LNCAP (cell line): ENCODE measurements at regions not wholly inside any gene's neighbourhood (a gene's known extent, or its start where the extent isn't known, plus 50 kb on each side); places are given as distances from the start of the nearest gene placed in this dataset.

Experiments
- CTCF ChIP-seq: fragments of 450-650 bp; IDR thresholded peaks from 2 replicates; pipeline ENCODE4 v1.5.1; 2017; ENCODE audit warnings: mild to moderate bottlenecking

GRCh38 chr6:22062807-22063408 is 233.9 kb downstream of the PRL start:
- no peak for TF ChIP-seq CTCF

GRCh38 chr6:22064558-22064957 is 232.3 kb downstream of the PRL start:
- no peak for TF ChIP-seq CTCF

- no peak for TF ChIP-seq CTCF
Observed at GRCh38 chr6:22067122-22067521, 229.7 kb downstream of the PRL start.

- no peak for TF ChIP-seq CTCF
Observed at GRCh38 chr6:22067671-22068070, 229.2 kb downstream of the PRL start.

- TF ChIP-seq CTCF, result no peak
Observed at GRCh38 chr6:22068561-22069305, 228.1 kb downstream of the PRL start.

DNA sequence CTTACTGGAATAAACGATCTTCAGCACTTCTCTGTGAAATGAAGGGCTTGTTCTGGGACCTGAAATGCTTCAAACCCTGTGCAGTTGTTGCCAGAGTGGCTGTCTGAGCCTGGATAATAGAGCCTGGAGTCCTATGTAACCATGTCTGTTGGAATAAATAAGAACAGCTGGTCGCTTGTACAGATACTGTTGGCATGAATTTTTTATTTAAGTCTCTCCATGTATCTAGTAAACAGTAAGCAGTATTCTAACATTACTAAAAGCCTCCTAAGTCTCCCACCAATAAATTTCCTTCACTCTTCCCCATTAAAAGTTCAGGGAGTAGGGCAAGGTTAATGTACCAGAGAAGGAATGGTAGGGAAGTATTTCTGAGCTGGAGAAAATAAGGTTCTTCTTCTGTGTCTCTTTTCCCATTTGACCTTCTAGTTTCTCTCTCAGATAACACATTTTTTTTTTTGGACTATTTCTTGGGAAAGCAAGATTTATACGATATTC is 227.5 kb downstream of the PRL start:
- TF ChIP-seq CTCF, result no peak

- no peak for TF ChIP-seq CTCF
Observed at GRCh38 chr6:22071270-22072041, 225.4 kb downstream of the PRL start.
